Astrocyte of the cerebellum (primary cell): ENCODE measurements at regions not wholly inside any gene's neighbourhood (a gene's known extent, or its start where the extent isn't known, plus 50 kb on each side); places are given as distances from the start of the nearest gene placed in this dataset.
"Not testable (repeated sequence)": the region's sequence is repeated elsewhere in the genome, so short reads cannot be mapped to it uniquely, and the experiment has no call there.

Source experiments
- DNase-seq: peaks from one replicate; pipeline ENCODE4 v3.0.0-alpha.2; 2011; ENCODE audit warnings: low read depth
- H3K4me3 ChIP-seq: 2 replicates; pipeline ENCODE4 v1.5.1; 2011; ENCODE audit warnings: mild to moderate bottlenecking, low read depth, low read length, moderate library complexity
- CTCF ChIP-seq: IDR thresholded peaks from 2 replicates; pipeline ENCODE4 v1.5.1; 2012; ENCODE audit warnings: low read length, low read depth, moderate library complexity, mild to moderate bottlenecking; ENCODE audit errors: missing control alignments
- in situ Hi-C: cut with HindIII; loops from 2 replicates; pipeline ENCODE4 v1.10.0; 2017; ENCODE audit warnings: low sequenced_read_pairs

GRCh38 chr5:152638996-152639552 lies 234.0 kb upstream of the NMUR2 start:
- in situ Hi-C loops: no loop called here
- H3K4me3 ChIP-seq: no peak overlapping the region
- no peak for DNase-seq
- no peak for TF ChIP-seq CTCF

GRCh38 chr5:152641970-152642805 lies 237.1 kb upstream of the NMUR2 start:
- no peak overlapping the region for H3K4me3 ChIP-seq
- in situ Hi-C loops: no loop called here
- TF ChIP-seq CTCF: no peak
- no peak for DNase-seq

GRCh38 chr5:152642880-152643279 lies 237.8 kb upstream of the NMUR2 start:
- H3K4me3 ChIP-seq: no peak overlapping the region
- in situ Hi-C loops: no loop called here
- no peak for TF ChIP-seq CTCF
- no peak for DNase-seq

- no peak for TF ChIP-seq CTCF
- in situ Hi-C loops: no loop called here
- H3K4me3 ChIP-seq: no peak overlapping the region
- no peak for DNase-seq
These were observed 239.1 kb upstream of the NMUR2 start for GRCh38 chr5:152644029-152644728.

GRCh38 chr5:152649609-152650008 lies 244.5 kb upstream of the NMUR2 start:
- no peak overlapping the region for H3K4me3 ChIP-seq
- TF ChIP-seq CTCF: no peak
- in situ Hi-C loops: no loop called here
- no peak for DNase-seq

- DNase-seq: no peak
- H3K4me3 ChIP-seq: no peak overlapping the region
- TF ChIP-seq CTCF: no peak
- in situ Hi-C loops: no loop called here
These were observed 245.3 kb upstream of the NMUR2 start for GRCh38 chr5:152650413-152650812.

GRCh38 chr5:152659470-152659869 lies 254.4 kb upstream of the NMUR2 start:
- in situ Hi-C loops, H3K4me3 ChIP-seq, DNase-seq: not testable (repeated sequence)
